Astrocyte (in vitro differentiated cells and primary cell): ENCODE measurements at regions not wholly inside any gene's neighbourhood (a gene's known extent, or its start where the extent isn't known, plus 50 kb on each side); places are given as distances from the start of the nearest gene placed in this dataset.

ENCODE experiments used
- EZH2 ChIP-seq: IDR thresholded peaks from 2 replicates; pipeline ENCODE4 v1.6.1; 2012; ENCODE audit warnings: mild to moderate bottlenecking, low read length, inconsistent platforms; ENCODE audit not compliant: insufficient read depth
- TF ChIP-seq, protein P1 (sequence below): IDR thresholded peaks from 2 replicates; pipeline ENCODE4 v1.5.1; 2011; ENCODE audit warnings: low read depth, mild to moderate bottlenecking, inconsistent platforms, low read length, moderate library complexity; ENCODE audit not compliant: insufficient read depth

DNA sequence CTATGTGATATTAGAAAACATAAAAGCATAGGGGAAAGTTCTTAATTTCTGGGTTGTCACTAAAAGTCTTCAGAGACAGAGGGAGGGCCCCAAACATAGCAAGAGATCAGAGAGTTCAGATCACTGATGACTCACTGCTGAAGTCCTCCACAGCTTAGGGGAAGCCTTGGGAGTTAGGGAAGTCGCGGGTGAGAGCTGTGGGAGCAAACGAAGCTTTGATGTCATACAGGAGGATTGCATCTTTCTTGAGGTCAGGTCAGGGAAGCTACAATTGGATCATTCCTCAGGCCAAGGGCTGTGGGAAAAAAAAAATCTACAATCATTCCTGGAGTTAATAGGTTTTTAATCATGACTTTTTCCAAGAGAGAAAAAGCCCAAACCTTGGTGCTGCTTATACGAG, 96.2 kb downstream of the COPS8 start:
- TF ChIP-seq, protein P1, sequence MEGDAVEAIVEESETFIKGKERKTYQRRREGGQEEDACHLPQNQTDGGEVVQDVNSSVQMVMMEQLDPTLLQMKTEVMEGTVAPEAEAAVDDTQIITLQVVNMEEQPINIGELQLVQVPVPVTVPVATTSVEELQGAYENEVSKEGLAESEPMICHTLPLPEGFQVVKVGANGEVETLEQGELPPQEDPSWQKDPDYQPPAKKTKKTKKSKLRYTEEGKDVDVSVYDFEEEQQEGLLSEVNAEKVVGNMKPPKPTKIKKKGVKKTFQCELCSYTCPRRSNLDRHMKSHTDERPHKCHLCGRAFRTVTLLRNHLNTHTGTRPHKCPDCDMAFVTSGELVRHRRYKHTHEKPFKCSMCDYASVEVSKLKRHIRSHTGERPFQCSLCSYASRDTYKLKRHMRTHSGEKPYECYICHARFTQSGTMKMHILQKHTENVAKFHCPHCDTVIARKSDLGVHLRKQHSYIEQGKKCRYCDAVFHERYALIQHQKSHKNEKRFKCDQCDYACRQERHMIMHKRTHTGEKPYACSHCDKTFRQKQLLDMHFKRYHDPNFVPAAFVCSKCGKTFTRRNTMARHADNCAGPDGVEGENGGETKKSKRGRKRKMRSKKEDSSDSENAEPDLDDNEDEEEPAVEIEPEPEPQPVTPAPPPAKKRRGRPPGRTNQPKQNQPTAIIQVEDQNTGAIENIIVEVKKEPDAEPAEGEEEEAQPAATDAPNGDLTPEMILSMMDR, result no peak
- no peak for TF ChIP-seq EZH2
